ENCODE measurements at regions not wholly inside any gene's neighbourhood (a gene's known extent, or its start where the extent isn't known, plus 50 kb on each side); places are given as distances from the start of the nearest gene placed in this dataset.

GRCh38 chr4:77445823-77446222 lies 159.8 kb upstream of the CXCL13 start:
- no peak overlapping the region for H3K18ac ChIP-seq (ENCODE audit: insufficient read length, low read depth, low read length)
- H3T11ph ChIP-seq (ENCODE audit: low read length) = no peak overlapping the region
- no peaks in the 10 kb centered on the region for H3K36me3 Mint-ChIP-seq (ENCODE audit: insufficient read depth in 1 of 3, low read depth in 3 of 3)
- H2BK120ac ChIP-seq (ENCODE audit: low read depth, low read length, poor library complexity, severe bottlenecking) = no peak overlapping the region
- no peaks in the 10 kb centered on the region for H3K79me1 ChIP-seq (ENCODE audit: insufficient read depth, low read depth, low read length, poor library complexity, severe bottlenecking)
- H3K56ac ChIP-seq (ENCODE audit: insufficient read length, low read depth, low read length) = no peak overlapping the region
- no peak overlapping the region for H2BK5ac ChIP-seq (ENCODE audit: insufficient read length, low read length)
- H2BK20ac ChIP-seq (ENCODE audit: low read depth, low read length, poor library complexity, severe bottlenecking) = no peak overlapping the region
- 0 out of 4 replicates have a peak, but pooled peaks cover 0 to 3% of the 10 kb centered on the region in 2 experiments for H3K4me1 Mint-ChIP-seq
- H3K9me3 Mint-ChIP-seq = no peaks in the 10 kb centered on the region
- no peak overlapping the region for H2BK12ac ChIP-seq (ENCODE audit: insufficient read length, low read depth, low read length)
- H3K27me3 ChIP-seq (ENCODE audit: insufficient read depth, low read length) = no peaks in the 10 kb centered on the region
- TF ChIP-seq CTCF (conservative IDR thresholded peaks at IDR 0.05) = no peak
- no peak overlapping the region for H3K4me2 ChIP-seq (ENCODE audit: insufficient read depth, insufficient read length, low read length)
- H3K23ac ChIP-seq (ENCODE audit: insufficient read length, low read depth, low read length) = no peak overlapping the region
- no peak overlapping the region for H3K4me3 Mint-ChIP-seq
- no peak overlapping the region for H4K91ac ChIP-seq (ENCODE audit: insufficient read length, low read depth, low read length)
- H2AFZ ChIP-seq (ENCODE audit: low read length) = no peak overlapping the region
- no peak overlapping the region for H3K9ac ChIP-seq (ENCODE audit: extremely low read depth, insufficient read length, low read length)
- no peak overlapping the region for H4K5ac ChIP-seq (ENCODE audit: insufficient read length, low read depth, low read length)
- no peak overlapping the region for H3K14ac ChIP-seq (ENCODE audit: insufficient read depth, low read length)
- no peak overlapping the region for H3K27ac ChIP-seq (ENCODE audit: insufficient read length, low read depth, low read length)
- H4K20me1 ChIP-seq (ENCODE audit: control insufficient read depth, insufficient read depth, insufficient read length) = no peaks in the 10 kb centered on the region
- DNase-seq = no peak
- no peaks in the 10 kb centered on the region for H3K4me1 ChIP-seq (ENCODE audit: insufficient read depth, low read length)
- no peaks in the 10 kb centered on the region for H3K79me2 ChIP-seq (ENCODE audit: insufficient read depth, low read length)
- no peak overlapping the region for H3K27ac Mint-ChIP-seq
- H2AK5ac ChIP-seq (ENCODE audit: insufficient read length, low read length) = no peak overlapping the region
- H3K9me3 ChIP-seq (ENCODE audit: control insufficient read depth, low read depth, low read length) = no peaks in the 10 kb centered on the region
- H3K4ac ChIP-seq (ENCODE audit: low read depth, low read length) = no peak overlapping the region
- no peak overlapping the region for H2BK15ac ChIP-seq (ENCODE audit: low read depth, low read length)
- no peaks in the 10 kb centered on the region for H3K23me2 ChIP-seq (ENCODE audit: insufficient read length, low read depth, low read length, poor library complexity, severe bottlenecking)
- H4K8ac ChIP-seq (replicated peaks; ENCODE audit: insufficient read length, low read depth, low read length) = no peak overlapping the region
- H3K27me3 Mint-ChIP-seq (ENCODE audit: low read depth) = peaks cover 3% of the 10 kb centered on the region
